PC-9 (cell line): ENCODE measurements at regions not wholly inside any gene's neighbourhood (a gene's known extent, or its start where the extent isn't known, plus 50 kb on each side); places are given as distances from the start of the nearest gene placed in this dataset.

ENCODE experiments used
- CTCF ChIP-seq: fragments of 200-600 bp; sonication (generic); conservative IDR thresholded peaks from 2 replicates; pipeline ENCODE4 v1.6.1; 2017; ENCODE audit warnings: mixed run types, antibody characterized with exemption, mild to moderate bottlenecking, moderate library complexity
- EZH2 ChIP-seq: fragments of 200-600 bp; sonication (generic); IDR thresholded peaks from 2 replicates; pipeline ENCODE4 v1.8.0; 2017; ENCODE audit warnings: antibody characterized with exemption, low read depth

DNA sequence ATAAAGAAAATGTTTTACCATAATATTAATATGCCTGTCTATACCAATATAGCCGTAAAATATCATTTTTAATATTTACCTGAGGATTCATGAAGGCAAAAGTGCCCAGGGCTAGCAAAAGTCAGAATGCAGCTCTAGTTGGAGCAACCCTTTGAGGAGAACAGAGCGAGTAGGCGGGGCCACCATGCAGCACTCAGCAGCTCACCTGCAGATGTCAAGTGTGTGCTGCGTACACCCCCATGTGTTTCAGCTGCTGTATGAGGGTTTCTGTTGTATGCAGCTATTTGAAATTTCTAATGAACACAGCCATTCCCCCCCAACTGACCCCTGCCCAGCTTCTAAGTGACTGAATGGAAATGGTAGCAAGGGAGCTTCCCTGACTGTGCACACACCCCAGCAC lies 508.0 kb downstream of the QKI start:
- no peak for TF ChIP-seq CTCF
- no peak for TF ChIP-seq EZH2
